ACHN (cell line): ENCODE measurements at regions not wholly inside any gene's neighbourhood (a gene's known extent, or its start where the extent isn't known, plus 50 kb on each side); places are given as distances from the start of the nearest gene placed in this dataset.

Experiments used
- DNase-seq: peaks from one replicate; pipeline ENCODE4 v3.0.0-alpha.2; 2015
- in situ Hi-C: cut with HindIII; loops from 2 replicates; pipeline ENCODE4 v1.10.0; 2017; ENCODE audit warnings: low sequenced_read_pairs, low pct_ligation_motif_present, low pct_unique_long_range_greater_than_20kb

DNA sequence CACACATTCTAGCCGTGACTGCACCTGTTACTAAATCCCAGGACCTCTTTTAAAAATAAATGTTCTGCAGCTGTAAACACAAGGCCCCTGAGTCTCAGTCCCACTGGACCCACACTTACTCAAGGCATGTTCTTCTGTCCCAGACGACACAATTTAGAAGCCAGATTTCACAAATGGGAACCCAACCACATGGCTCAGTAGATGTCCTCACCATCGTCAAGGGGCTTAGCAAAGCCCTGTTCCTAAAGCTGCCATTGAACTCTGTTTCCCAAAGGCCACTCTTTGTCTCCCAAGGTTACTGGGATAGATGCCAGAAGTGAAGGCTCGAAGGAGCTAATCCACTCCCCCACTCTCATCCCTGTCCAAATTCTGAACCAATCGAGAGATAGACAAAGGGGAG, 301.0 kb downstream of the GALR1 start:
- in situ Hi-C loops, result no loop called here

DNA sequence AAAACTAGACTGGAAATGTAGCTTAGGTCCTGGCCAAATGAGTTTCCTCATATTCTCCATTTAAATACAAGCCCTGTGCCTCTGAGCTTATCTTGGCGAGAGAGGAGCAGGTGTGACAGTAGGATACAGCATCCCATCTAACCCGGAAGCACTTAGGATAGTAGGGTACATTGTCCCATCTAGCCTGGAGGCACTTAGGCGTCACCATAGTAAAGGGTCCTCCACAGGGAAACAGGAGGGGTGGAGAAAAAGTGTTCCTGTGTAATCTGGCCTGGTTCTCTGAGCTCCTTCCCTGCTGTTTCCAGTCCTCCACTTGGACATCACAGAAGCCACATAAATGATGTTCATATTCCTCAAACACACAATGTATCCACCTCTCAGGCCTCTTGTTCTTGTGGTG, 301.4 kb downstream of the GALR1 start:
- in situ Hi-C loops, result no loop called here

More for the DNA sequence above, 301.0 kb downstream of the GALR1 start:
- DNase-seq, result no peak

GRCh38 chr18:77552945-77553344, 303.3 kb downstream of the GALR1 start:
- in situ Hi-C loops, result no loop called here
- DNase-seq, result no peak

More for the DNA sequence above, 301.4 kb downstream of the GALR1 start:
- DNase-seq, result no peak

DNA sequence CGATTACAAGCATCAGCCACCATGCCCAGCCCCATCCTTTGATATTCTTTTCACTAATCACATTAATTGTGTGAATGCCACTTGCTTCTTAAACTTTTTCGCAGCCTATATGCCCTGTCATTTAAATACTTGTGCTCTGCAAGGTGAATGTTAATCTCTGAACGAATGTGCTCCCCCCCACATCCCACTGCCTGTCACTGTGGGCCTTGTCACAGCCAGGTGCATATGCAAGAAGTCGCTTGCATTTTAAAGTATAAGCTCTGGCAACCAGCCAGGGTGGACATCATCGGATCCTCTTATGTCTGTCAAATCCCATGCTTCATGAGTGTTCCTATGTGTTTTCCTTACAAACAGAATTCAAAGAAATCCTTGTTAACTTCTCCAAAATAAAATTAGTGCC, 304.4 kb downstream of the GALR1 start:
- DNase-seq, result no peak
- in situ Hi-C loops, result no loop called here

DNA sequence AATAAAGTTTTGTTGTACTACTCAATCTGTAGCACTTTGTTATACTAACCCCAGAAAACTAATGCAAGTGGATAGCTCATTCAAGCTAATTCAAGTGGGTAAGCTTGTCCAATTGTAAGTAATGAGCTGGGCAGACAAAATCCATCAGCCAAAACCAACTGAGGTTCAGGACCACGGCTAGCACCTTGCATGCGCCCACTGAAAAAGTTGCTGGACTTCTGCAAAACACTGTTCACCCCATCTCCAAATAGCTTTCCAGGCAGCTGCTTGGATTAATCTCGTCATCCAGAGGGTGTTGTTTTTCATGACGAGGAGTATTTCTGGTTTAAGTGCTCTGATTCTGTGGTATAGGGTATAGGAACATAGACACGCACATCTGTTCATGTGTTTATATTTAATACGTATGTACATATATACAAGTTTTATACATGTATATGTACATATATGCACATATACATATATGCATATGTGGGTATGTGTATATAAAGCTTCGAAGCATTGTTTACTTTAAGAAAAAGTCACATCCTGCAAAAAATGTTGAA, 307.5 kb downstream of the GALR1 start:
- in situ Hi-C loops, result no loop called here
- no peak for DNase-seq

GRCh38 chr18:77559274-77559910, 309.7 kb downstream of the GALR1 start:
- DNase-seq, result no peak
- in situ Hi-C loops, result no loop called here

DNA sequence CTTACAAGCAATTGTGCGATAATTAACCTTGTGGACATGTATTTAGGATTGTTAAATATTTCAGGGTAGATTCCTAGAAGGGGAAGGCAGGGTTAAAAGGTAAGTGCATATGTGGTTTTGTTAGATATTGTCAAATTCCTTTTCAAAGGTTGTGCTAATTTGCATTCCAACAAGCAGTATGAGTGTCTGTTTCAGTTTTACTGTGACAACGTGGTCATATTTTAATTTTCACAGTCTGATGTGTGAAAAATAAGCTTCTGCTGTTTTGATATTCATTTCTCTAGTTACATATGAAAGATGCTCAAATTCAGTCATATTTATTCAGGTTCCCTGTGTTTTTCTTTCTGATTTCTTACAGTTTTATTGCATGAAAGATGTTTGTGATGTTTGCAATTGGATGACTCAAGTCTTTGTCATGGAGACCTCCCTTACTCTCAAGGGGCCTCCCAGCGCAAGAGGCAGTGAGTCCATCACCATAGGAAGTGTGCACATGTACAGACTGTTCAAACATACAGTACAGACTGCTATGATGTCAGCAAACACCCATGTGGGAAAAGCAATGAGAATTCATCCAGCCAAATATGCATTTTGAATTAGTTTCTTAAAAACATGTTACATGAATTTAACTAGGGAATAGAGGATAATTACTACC, 310.8 kb downstream of the GALR1 start:
- in situ Hi-C loops, result no loop called here
- DNase-seq, result no peak

GRCh38 chr18:77566604-77567003, 317.0 kb downstream of the GALR1 start:
- in situ Hi-C loops, result no loop called here
- no peak for DNase-seq

- in situ Hi-C loops, result no loop called here
- DNase-seq, result no peak
These were observed 317.6 kb downstream of the GALR1 start for GRCh38 chr18:77567205-77567604.

- in situ Hi-C loops, result no loop called here
- DNase-seq, result no peak
These were observed 322.1 kb downstream of the GALR1 start for GRCh38 chr18:77571743-77572142.

- in situ Hi-C loops, result no loop called here
- no peak for DNase-seq
These were observed 322.9 kb downstream of the GALR1 start for GRCh38 chr18:77572537-77572936.

DNA sequence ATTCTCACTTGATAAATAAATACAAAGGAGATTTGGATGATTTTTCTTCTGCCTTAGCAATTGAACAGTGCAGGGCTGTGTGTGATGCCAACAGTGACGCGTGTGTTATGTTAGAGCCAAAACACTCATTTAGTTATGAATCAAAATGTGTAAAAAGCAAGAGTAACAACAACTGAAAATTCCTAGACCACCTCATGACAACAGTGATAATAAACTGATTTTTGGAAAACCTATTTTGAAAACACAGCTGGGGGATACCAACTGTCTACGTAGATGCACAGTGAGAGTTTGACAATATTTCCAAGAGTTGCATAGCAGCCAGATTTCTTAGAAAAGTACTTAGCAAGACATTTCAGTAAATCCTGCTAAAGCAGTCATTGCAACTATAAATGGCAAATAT, 323.9 kb downstream of the GALR1 start:
- in situ Hi-C loops, result no loop called here
- DNase-seq, result no peak

DNA sequence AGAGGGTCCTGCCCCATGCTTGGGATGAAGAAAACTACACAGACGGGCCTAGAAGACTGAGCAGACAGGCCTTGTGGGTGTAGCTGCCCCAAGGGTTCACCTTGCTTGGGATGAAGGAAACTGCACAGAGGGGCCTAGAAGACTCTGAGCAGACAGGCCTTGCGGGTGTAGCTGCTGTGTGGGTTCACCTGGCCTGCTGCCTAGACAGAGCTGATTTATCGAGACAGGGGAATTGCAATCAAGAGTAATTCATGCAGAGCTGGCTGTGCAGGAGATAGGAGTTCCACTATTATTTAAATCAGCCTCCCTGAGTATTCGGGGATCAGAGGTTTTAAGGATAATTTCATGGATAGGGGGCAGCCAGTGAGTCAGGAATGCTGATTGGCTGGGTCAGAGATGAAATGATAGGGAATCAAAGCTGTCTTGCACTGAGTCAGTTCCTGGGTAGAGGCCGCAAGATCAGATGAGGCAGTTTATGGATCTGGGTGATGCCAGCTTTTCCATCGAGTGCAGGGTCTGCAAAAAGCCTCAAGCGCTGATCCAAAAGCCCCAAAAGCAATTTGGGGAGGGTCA, 341.4 kb downstream of the GALR1 start:
- no peak for DNase-seq
- in situ Hi-C loops, result no loop called here

GRCh38 chr18:77597726-77598125, 348.1 kb downstream of the GALR1 start:
- in situ Hi-C loops, result no loop called here

GRCh38 chr18:77600674-77601073, 351.0 kb downstream of the GALR1 start:
- DNase-seq, result no peak
- in situ Hi-C loops, result no loop called here

More at GRCh38 chr18:77597726-77598125, 348.1 kb downstream of the GALR1 start:
- no peak for DNase-seq

GRCh38 chr18:77601567-77601966, 351.9 kb downstream of the GALR1 start:
- no peak for DNase-seq
- in situ Hi-C loops, result no loop called here

- no peak for DNase-seq
- in situ Hi-C loops, result no loop called here
These were observed 357.4 kb downstream of the GALR1 start for GRCh38 chr18:77607087-77607486.

GRCh38 chr18:77608807-77609206, 359.2 kb downstream of the GALR1 start:
- DNase-seq, result no peak
- in situ Hi-C loops, result no loop called here

DNA sequence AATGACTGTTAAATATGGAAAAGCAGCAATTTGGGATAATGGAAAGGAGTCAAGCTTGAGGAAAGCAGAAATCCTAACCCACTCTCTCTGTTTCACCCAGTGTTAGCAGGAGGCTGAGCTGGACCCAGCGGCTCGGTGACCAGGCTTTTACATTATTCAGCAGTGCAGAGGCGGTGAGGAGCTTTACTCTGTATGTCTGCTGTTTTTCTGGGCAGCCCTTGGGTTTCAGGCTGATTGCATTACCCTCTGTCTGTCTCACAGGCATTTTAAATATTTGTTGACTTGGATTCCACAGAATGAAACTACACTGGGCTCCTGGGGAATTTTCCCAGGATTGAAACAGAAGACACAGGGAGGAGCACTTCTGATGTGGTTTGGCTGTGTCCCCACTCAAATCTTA, 368.0 kb downstream of the GALR1 start:
- DNase-seq, result no peak
- in situ Hi-C loops, result no loop called here

- in situ Hi-C loops, result no loop called here
- DNase-seq, result no peak
These were observed 369.9 kb downstream of the GALR1 start for GRCh38 chr18:77619525-77619924.
